ENCODE measurements at regions not wholly inside any gene's neighbourhood (a gene's known extent, or its start where the extent isn't known, plus 50 kb on each side); places are given as distances from the start of the nearest gene placed in this dataset.

DNA sequence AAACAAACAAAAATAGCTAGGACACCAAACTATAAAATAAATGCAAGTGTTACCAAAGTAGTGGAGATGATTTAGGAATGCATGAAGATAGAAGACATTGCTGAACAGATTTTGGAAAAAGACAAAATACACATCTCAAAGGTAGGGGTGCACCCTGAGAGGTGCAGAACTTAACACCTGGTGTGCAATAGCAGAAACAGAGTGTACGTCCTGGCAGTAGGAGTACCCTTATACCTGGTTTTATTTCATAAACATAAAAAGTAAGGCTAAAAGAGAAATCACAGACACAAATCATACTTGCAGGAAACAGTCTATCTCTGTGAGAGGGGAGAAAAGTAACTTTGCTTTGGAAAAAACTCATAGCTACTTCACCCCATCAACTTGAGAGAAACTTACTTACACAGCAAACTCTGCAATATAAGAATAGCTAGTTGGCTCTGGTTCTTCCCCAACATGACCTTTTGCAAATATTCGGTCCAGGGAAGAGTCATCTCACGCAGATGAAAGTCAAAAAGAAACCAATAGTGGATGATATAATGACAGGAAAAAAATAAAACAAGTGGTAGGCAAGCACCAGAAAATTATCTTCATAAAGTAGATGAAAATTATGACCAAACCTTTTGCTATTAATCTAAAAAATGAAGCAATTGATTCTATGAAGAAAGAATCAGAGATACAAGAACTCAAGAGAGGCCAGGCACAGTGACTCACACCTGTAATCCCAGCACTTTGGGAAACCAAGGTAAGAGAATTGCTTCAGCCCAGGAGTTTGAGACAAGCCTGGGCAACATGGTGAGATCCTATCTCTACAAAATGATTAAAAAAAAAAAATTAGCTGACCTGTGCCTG is 108.9 kb upstream of the BNIP2 start:
- Histone ChIP-seq H3K27me3 (ENCODE audit: control insufficient read depth in 3 of 3, insufficient read depth in 3 of 3, low read length in 2 of 3) (peaks cover 0 to 25% (median 7%) of the 10 kb centered on the region in 3 donors), H3K4me3 (no peak overlapping the region), H3K4me1 (ENCODE audit: control insufficient read depth in 5 of 5, insufficient read depth in 5 of 5, low read length in 5 of 5) (no peaks in the 10 kb centered on the region), H3K36me3 (ENCODE audit: control insufficient read depth in 4 of 4, insufficient read depth in 4 of 4, low read length in 4 of 4) (no peaks in the 10 kb centered on the region), H3K27ac (ENCODE audit: low read depth in 1 of 2, low read length in 1 of 2) (no peak overlapping the region), H3K9me3 (ENCODE audit: control insufficient read depth in 4 of 4, insufficient read depth in 3 of 4, low read length in 3 of 4) (no peaks in the 10 kb centered on the region), H3K9ac (ENCODE audit: insufficient read depth in 1 of 2, low read length in 2 of 2) (no peak overlapping the region)
- no peak for DNase-seq
- WGBS, 2 donors: 83 to 85% methylated on average over 3 of the region's 3 CpGs
- TF ChIP-seq, protein P1, sequence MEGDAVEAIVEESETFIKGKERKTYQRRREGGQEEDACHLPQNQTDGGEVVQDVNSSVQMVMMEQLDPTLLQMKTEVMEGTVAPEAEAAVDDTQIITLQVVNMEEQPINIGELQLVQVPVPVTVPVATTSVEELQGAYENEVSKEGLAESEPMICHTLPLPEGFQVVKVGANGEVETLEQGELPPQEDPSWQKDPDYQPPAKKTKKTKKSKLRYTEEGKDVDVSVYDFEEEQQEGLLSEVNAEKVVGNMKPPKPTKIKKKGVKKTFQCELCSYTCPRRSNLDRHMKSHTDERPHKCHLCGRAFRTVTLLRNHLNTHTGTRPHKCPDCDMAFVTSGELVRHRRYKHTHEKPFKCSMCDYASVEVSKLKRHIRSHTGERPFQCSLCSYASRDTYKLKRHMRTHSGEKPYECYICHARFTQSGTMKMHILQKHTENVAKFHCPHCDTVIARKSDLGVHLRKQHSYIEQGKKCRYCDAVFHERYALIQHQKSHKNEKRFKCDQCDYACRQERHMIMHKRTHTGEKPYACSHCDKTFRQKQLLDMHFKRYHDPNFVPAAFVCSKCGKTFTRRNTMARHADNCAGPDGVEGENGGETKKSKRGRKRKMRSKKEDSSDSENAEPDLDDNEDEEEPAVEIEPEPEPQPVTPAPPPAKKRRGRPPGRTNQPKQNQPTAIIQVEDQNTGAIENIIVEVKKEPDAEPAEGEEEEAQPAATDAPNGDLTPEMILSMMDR (IDR thresholded peaks at IDR 0.05; ENCODE audit: control extremely low read depth, extremely low read depth): no peak
- no peak for ATAC-seq (ENCODE audit: insufficient read depth, low FRiP score)

DNA sequence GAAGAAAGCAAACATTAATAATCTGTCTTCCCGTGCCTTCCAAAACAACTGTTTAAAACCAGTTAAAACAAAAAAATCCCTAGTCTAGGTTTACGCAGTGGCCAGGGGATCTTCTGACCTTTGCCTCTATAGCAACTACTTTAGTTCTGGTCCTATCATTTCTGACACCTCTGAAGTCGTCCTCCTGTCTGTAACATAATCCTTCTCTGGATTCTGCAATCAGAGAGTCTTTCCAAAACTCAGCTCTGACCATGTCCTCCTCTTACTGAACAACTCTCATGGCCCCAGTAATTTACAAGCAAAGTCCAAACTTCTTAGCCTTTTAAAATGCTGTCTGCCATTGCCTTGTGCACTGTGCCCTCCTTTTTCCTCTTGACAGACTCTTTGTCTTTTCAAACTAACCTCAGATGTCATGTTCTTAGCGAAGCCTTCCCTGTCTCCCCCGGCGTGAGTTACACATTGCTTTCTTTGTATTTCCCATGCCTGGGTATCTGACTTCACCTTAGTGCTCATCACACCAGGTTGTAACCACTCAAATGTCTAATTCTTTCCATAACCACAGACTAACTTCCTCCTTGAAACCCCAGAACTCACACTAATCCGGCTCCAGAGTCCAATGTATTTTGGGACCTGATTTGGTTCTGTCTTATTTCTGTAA is 105.2 kb upstream of the BNIP2 start:
- DNase-seq (no peak), ATAC-seq (ENCODE audit: insufficient read depth, low FRiP score) (no peak)
- no peaks in the 10 kb centered on the region for H3K4me1 ChIP-seq (ENCODE audit: control insufficient read depth in 5 of 5, insufficient read depth in 5 of 5, low read length in 5 of 5)
- H3K27me3 ChIP-seq (ENCODE audit: control insufficient read depth in 3 of 3, insufficient read depth in 3 of 3, low read length in 2 of 3): peaks cover 0 to 26% (median 7%) of the 10 kb centered on the region in 3 donors
- peaks cover 0 to 3% (median 0%) of the 10 kb centered on the region in 4 donors for H3K9me3 ChIP-seq (ENCODE audit: control insufficient read depth in 4 of 4, insufficient read depth in 3 of 4, low read length in 3 of 4)
- WGBS, 2 donors: 39 to 61% methylated on average over 7 of the region's 7 CpGs
- H3K4me3 ChIP-seq: no peak overlapping the region
- TF ChIP-seq, protein P1 (IDR thresholded peaks at IDR 0.05; ENCODE audit: control extremely low read depth, extremely low read depth): no peak
- no peak overlapping the region for H3K9ac ChIP-seq (ENCODE audit: insufficient read depth in 1 of 2, low read length in 2 of 2)
- H3K27ac ChIP-seq (ENCODE audit: low read depth in 1 of 2, low read length in 1 of 2): no peak overlapping the region
- no peaks in the 10 kb centered on the region for H3K36me3 ChIP-seq (ENCODE audit: control insufficient read depth in 4 of 4, insufficient read depth in 4 of 4, low read length in 4 of 4)

DNA sequence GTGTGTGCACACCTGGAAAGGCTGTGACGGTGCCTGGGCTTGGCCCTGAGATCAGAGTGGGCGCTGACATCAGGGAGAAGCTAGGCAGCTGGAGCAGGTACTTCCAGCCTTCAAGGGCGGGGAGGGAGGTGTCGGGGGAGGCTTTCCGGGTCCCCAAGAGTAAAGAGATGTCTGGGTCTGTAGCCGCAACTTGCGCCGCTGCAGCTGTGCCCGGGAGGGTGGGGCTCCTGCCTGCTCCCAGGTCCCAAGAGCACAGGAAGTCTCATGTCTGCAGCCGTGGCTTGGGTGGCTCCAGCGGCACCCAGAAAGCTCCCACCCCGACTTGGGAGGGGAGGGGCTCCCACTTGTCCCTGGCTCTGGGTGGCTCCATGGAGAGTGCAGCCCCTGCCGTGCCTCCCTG is 103.2 kb upstream of the BNIP2 start:
- ATAC-seq (ENCODE audit: insufficient read depth, low FRiP score) (no peak), DNase-seq (no peak)
- TF ChIP-seq, protein P1 (IDR thresholded peaks at IDR 0.05; ENCODE audit: control extremely low read depth, extremely low read depth): no peak
- Histone ChIP-seq H3K4me1 (ENCODE audit: control insufficient read depth in 5 of 5, insufficient read depth in 5 of 5, low read length in 5 of 5) (no peaks in the 10 kb centered on the region), H3K36me3 (ENCODE audit: control insufficient read depth in 4 of 4, insufficient read depth in 4 of 4, low read length in 4 of 4) (no peaks in the 10 kb centered on the region), H3K9ac (ENCODE audit: insufficient read depth in 1 of 2, low read length in 2 of 2) (no peak overlapping the region), H3K27me3 (ENCODE audit: control insufficient read depth in 3 of 3, insufficient read depth in 3 of 3, low read length in 2 of 3) (peaks cover 0 to 26% (median 7%) of the 10 kb centered on the region in 3 donors), H3K9me3 (ENCODE audit: control insufficient read depth in 4 of 4, insufficient read depth in 3 of 4, low read length in 3 of 4) (peaks cover 0 to 3% (median 0%) of the 10 kb centered on the region in 4 donors), H3K27ac (ENCODE audit: low read depth in 1 of 2, low read length in 1 of 2) (no peak overlapping the region), H3K4me3 (no peak overlapping the region)
- WGBS, 2 donors: 77 to 88% methylated on average over 13 of the region's 13 CpGs
